NCI-H2227 treated with DMSO at 0.1 percent for 48 hours (cell line): ENCODE measurements at regions not wholly inside any gene's neighbourhood (a gene's known extent, or its start where the extent isn't known, plus 50 kb on each side); places are given as distances from the start of the nearest gene placed in this dataset.
"Not testable (repeated sequence)": the region's sequence is repeated elsewhere in the genome, so short reads cannot be mapped to it uniquely, and the experiment has no call there.

Source experiments
- DNase-seq: peaks from one replicate; lab custom pipeline; 2025; lab: John Stamatoyannopoulos, UW

DNA sequence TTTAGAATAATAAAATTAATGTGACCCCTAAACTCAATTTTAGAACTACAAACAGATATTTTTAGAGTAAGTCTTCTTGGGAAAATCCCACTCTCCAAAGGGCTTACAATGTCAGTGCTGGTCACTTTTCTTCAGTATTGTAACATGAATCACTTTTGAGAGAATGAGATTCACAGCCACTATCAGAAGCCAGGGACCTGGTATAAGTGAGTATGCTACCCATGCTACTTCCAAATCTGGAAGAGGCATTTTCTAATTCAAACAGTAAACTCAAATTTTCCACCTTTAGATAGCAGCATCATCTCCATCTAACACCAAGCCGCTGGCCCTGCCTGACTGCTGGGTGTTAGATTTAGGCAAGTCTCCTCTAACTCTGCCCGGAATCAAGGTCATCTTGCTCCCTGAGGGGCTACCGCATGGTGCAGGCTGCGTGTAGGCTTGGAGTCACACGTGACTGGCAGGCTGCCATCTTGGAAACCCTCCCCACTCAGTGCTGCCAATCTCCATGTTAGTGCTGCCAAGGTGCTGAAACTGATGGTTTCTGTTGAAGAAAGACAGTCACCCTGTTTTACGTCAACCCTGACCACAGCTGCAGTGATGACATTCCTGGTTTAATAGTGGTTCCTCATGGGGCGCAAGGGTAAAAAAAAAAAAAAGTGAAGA, 882.9 kb upstream of the B3GALT2 start:
- DNase-seq, result no peak

DNA sequence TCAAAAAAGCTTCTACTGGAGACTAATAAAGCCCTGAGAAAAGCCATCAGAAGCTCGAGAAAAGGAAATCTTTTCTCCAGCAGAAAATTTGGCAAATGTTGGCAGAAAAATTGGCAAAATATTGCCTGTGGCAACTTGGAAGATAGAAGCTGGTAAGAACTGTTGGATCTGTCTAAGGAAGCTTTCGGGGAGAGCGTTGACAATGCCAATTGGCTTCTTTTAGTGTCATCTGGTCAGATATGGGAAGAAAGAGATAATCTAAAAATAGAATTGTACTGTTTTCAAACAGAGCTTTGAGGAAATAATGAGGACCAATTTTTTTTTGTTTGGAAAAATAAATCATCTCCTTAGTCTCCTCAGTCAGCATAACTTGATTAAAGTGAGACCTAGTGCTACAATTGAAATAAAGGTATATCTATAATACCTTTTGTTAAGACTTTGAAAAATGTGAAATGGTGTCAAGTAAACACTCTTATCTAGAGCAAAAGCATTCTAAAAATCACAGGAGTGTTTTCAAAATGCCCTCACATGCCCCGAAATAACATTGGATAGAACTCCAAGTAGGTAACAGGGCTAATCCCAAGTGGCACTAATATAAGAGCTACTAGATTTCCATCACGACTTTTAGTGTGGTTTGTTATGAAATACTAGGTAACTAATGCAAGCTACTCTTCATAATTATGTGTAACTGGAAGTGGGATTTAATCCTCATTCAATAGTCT, 882.2 kb upstream of the B3GALT2 start:
- DNase-seq, result no peak

DNA sequence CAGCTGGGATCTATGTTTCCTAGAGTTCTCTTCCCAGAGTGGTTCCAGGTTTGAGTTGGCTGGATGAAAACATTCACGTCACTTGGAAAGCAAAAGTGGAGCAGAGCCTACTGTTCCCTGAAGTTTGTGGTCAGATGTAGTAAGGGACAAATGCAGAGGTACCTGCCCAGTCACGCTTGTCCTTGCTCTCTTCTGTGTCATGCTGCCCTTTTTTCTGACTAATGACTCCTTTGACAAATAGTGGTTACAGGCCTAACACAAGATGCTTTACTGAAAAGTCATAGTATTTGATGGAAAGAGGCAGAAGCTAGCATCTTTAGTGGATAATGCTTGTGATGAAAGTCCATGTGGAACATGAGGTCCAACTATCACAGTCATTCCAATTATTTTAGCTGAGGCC, 881.4 kb upstream of the B3GALT2 start:
- no peak for DNase-seq

DNA sequence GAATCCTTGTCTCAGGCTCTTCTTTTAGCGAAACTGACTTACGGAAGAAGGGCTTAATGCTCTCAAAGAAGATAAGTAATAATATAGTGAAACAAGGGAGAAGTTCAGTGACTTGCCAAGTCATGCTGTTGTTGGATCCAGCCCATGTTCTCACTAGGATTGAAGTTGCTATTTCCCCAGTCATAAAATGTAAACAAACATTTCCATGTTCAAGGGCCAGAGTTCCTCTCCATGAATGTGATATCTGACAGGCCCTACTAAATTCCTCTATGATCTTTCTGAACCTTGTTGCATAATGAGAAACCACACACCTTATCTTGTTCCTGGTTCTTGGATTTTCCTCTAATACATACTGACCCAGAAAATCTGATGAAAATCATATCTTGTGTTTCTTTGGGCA, 876.5 kb upstream of the B3GALT2 start:
- DNase-seq, result no peak

DNA sequence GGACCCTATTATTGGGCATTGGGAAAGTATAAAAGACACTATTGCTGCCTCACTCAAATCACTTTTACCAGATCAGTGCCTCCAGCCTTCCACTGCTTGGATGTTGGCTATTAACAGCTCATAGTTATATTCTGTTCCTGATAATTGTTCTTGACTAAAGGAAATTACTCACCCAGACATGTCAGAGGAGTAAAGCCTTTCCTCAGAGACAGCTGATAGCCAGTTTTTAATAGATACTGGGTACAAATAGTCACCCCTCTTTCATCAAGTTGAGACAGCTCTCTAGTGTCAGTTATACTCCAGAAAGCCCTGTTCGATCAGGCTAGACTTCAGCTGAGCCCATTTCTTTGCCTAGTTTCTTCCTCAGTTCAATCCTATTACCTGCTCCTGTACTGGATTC, 876.1 kb upstream of the B3GALT2 start:
- no peak for DNase-seq

DNA sequence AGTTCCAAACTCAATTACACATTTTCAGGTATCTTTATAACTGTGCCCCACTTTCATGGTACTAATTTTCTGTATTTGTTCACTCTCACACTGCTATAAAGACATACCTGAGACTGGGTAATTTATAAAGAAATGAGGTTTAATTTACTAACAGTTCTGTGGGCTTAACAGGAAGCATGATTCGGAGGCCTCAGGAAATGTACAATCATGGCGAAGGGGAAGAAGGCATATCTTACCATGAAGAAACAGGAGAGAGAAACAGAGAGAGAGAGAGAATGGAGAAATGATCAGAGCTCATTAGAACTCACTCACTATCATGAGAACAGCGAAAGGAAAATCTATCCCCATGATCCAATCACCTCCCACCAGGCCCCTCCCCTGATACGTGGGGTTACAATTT, 874.1 kb upstream of the B3GALT2 start:
- DNase-seq, result no peak

DNA sequence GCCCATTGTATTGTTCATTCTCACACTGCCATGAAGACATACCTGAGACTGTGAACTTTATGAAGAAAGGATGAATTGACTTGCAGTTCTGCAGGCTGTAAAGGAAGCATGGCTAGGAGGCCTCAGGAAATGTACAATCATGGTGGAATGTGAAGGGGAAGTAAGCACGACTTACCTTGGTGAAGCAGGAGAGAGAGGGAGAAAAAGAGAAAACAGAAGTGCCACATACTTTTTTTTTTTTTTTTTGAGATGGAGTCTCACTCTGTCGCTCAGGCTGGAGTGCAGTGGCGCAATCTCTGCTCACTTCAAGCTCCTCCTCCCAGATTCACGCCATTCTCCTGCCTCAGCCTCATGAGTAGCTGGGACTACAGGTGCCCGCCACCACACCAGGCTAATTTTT, 871.9 kb upstream of the B3GALT2 start:
- not testable (repeated sequence) for DNase-seq

DNA sequence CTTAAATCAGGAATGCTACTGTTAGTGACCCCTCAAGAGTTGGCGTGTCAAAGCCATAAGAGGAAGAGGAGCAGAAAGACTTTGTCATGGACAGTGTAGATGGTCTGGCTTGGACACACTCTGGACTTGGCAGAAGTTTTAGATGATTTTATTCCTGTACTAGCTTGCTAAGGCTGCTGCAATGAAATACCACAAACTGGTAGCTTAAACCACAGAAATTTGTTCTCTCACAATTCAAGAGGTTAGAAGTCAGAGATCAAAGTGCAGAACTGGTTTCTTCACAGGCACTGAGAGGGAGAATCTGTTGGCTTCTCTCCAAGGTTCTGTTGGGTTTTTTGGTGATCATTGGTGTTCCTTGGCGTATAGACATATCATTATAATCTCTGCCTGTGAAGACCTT, 869.8 kb upstream of the B3GALT2 start:
- no peak for DNase-seq

DNA sequence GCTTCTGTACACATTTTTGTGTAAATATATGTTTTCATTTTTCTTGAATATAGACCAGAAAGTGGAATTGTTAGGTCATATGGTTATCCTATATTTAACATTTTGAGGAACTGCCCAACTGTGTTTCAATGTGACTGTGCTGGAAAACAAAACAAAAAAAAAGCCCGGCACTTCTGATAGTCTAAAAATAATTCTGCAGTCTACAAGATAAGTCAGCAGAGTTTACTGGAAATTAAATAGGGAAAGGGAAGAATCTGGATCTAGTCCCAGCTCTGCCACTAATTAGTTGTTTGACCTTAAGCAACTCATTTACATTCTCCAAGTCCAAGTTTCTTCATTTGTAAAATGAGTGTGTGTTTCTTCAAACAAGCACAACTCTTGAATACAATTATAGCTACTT, 869.1 kb upstream of the B3GALT2 start:
- DNase-seq, result no peak

DNA sequence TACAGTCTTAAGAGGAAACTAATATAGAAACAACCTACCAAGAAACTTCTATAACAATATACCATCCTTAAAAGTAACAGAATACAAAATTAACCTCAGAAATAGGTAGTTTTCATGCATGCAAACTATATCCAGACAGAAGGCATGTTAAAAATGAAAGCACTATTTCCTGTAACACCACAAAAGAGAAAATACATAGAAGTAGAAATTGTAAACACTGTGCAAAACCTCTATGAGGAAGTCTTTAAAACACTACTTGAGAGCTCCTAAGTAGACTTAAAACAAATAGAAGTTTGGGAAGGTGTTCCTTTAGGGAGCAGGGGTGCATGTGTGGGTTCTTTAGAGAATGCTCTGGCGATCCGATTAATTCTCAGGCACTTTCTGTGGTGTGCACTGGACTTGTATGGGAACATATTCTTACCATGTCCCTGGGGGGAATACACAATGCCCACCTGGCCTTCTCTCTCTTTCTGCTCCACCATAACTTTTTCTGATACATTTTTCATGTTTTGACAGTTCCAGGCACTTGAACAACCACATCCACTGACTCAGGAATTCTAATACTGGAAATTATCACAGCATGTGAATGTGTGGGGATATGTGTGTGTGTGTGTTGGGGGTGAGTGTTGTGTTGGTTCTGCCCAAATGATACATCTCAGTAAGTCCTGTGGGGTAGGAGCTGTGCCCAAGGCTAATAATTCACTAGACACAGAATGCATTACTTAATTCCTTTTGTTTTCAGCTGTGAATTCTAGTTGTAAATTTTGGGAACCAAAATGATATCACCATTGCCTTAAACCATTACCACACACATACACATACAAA, 866.3 kb upstream of the B3GALT2 start:
- no peak for DNase-seq

DNA sequence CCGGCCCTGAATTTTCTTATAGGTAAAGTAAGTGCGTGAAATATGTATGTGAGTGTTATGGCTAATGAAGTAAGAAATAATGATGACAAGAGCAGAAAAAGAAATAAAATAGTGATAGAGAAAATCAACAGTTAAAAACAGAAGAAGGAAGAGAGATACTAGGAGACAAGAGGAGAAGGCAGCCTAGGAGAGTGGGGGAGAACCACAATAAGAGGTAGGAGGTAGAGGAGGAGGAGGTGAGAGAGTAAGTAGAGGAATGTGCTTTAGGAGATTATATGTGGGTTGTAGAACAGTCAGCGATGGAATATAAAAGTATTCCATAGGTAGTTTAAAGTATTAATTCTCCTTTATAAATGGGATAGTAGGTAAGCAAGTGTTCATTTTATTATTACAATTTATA, 861.5 kb upstream of the B3GALT2 start:
- DNase-seq, result no peak

DNA sequence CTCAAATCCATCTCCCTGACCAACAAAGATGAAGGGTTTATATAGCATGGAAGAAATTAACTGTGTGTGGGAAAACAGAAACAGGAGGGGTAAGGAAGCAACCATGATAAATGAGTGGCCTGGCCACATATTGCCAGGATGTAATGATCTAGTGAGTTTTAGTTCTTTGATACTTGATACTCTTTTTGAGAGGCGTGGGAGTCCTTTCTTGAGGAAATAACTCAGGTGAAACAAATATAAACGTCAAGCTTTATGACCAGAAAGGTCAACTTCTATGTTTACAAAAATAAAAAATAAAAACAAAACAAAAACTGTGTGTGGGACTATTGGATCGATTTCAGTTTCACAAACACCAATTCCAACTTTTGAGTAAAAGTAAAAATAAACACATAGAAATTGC, 860.8 kb upstream of the B3GALT2 start:
- no peak for DNase-seq

DNA sequence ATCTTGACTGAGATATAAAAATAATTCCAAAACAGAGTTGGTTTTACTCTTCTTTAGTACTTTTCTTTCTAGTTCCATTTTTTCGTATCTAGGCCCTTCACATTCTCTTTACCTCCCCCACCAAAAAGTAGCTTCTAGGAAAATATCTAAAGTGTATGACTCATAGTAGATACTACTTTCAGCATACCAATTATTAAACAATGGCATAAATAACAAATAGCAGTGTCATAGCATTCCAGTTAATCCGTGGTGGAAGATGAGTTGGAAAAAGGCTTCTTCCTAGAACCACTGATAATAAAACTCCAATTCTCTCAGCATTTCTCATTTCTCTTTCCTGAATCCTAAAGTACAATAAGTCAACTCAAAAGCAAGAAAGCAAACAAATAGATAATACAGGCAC, 859.0 kb upstream of the B3GALT2 start:
- DNase-seq, result no peak

DNA sequence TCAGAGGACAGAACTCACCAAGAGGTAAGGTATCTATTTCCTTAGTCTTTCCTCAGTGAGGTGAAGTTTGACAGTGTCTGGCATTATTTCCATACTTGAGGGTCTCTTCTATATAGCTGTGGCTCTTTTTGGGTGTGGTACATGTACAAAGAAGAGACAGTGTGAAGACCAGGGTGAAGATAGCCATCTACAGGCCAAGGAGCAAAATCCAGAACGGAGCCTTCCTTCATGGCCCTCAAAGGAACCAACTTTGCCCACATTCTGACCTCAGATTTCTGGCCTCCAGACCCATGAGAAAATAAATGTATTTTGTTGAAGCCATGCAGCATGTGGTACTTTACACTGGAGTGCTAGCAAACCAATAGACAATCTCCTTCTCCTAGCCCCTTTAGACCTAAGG, 858.5 kb upstream of the B3GALT2 start:
- DNase-seq, result no peak

DNA sequence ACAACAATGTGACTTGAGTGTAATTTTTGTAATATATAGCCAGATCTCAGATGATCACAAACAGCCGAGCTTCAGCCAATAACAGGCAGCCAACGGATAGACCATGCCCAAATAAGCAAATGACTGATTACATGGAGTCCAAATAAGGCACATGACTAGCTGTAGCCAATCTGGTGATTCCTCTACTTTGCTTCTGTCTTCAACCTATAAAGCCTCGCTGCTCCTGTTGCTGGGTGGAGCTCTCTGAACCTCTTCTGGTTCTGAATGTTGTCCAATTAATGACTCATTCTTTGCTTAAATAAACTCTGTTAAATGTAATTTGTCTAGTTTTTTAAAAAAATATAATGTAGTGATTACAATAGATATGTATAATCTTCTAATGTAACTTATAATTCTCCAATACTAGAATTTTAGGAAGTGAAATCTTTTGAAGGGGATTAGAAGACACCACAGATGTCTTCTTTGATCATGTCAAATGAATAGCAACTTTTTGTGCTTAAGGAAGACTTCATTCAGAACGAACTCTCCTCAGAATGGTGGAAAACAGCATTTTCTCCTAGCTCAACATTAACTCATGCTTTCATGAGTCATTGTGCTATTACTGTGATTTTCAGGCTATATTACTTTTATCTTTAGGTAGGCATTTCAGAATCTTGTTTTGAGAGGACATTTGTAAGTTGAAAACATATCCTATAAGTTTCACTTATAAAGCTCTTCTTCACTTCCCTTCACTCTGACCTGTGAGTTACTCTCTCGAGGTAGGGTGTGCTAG, 857.8 kb upstream of the B3GALT2 start:
- DNase-seq, result no peak

DNA sequence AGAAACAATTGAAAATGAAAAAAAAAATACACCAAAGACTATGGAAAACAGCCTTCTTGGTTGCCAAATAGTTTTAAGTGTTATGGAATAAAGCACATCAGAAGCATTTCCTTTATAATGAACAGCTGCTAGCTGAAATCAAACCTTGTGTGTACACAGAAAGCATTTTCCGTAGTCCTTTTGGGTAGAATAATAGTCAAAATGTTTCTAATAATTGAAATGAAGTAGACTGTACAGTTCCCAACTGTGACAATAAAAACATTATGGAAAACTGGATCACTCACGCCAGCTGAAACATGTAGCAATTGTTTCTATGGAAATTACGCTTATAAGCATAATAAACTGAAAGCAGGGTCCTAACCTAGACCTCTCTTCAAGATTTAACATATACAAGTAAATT, 856.3 kb upstream of the B3GALT2 start:
- DNase-seq, result no peak

DNA sequence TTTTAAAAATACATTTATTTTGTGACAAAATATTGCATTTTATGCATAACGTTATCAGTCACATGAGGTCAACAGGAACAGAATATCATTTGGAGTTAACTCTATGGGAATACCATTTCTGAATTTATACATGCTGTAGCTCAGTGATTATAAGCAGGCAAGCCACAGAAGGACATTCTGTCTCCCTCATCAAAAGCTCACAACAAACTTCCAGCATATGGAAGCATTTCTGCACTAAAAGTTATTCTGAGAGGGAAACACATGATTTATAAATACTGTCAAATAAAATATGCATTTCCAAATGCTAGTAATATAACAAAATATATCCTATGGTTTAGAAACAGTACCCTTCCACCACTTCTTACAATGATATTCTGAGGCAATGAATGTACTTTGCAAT, 854.1 kb upstream of the B3GALT2 start:
- no peak for DNase-seq

DNA sequence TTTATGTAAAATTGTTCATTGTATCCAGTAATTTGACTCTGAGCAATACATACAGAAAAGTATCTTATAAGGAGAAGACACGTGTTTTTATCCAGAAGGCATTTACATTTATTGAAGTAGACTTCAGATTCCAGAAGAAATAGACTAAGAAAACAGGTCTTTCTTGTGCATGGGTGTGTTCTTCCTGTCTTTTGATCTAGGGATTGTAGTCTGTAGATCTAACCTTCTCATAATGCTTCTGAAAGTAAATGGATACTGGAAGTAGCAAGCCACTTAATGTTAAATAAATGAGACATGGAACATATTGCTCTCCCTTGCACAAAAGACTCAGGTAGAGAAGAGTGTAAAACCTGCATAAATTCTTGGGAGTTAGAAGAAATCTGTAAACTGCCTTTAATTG, 853.2 kb upstream of the B3GALT2 start:
- no peak for DNase-seq

DNA sequence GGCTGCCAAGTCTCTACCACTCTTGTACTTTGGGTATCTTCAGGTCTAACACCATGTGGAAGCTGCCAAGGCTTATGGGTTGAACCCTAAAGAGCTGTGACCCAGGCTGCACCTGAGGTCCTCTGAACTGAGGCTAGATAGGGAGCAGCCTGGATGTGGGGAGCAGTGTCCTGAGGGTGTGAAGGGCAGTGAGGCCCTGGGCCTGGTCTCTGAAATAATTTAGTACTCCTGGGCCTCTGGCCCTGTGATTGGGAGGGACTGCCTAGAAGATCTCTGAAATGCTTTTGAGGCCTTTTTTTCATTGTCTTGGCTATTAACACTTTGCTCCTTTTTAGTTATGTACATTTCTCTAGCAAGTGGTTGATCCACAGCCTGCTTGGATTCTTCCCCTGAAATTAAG, 847.2 kb upstream of the B3GALT2 start:
- DNase-seq, result no peak

DNA sequence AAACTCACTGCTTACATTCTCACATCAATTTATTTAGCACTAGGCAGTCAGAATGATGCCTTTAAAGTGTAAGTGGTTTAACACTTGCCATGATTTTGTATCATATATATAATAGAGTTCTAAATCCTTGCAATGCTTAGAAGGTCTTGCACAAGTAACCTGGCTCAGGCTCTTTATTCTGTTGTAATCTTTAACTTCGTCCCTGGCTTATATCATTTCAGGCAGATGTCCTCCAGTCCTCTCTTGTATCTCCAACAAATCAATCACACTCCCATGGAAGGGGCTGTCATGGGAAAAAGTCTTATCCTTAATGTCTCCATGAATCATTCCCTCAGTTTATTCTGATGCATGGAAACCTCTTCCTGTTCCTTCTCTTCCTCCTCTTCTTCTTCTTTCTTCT, 841.6 kb upstream of the B3GALT2 start:
- no peak for DNase-seq

DNA sequence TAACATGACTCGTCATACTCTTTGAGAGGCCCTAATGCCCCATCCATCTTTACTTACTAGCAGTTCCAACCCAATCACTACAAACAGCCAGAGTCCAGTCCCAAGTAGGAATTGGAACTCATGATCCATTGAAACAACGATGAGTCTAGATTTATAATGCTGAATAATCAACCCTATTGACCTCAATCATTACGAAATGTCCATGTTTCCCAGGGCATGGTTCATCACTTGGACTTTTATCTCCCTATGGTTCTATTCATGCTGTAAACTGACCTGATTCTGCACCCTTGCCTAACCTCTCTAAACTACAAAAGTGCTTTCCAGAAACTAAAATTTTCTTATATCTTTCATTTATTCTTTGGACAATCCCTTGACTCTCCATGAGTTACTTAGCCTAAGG, 840.0 kb upstream of the B3GALT2 start:
- no peak for DNase-seq

DNA sequence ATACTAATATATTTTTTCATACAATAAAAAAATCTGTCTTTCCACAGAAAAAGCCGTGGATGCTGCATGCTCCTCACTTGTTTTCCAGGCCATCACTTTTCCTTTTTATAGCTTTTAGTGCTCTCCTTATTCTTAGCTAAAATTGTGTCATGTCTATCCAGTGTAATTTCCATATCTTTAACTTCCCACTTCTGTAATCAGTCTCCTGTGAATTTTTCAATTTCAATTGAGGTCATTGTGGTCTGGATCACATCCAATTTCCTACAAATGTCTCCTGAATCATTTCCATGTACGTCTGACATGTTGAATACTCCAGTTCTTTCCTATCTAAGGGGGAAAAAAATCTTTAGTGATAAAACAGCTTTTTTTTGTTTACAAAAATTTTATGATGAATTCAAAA, 838.2 kb upstream of the B3GALT2 start:
- DNase-seq, result no peak
